ENCODE measurements at regions not wholly inside any gene's neighbourhood (a gene's known extent, or its start where the extent isn't known, plus 50 kb on each side); places are given as distances from the start of the nearest gene placed in this dataset.

DNA sequence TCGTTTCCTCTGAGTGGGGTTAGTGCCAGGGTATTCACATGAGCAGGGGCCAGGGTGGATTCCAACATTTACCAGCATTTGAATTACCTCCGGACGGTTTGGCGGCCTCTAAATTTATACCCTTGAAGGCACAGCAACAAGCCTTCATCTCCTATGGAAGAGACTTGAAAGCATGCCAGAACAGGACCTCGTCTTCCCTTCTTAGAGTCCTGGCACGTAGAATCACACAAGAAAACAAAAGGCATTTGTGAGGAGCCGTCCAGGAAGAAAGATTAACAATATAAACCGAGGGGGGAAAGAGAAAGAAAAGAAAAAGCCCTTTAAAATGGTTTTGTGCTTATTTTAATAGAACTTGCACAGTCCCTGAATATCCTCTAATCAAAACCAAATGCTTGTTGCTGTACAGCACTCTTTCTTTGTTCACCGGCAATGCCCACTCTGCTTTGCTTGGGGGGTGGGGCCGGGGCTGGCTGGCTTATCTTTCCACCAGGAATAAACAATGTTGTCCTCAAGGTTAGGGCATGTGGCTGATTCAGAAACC, 575.8 kb upstream of the ZNF462 start:
- DNase-seq: no peak

DNA sequence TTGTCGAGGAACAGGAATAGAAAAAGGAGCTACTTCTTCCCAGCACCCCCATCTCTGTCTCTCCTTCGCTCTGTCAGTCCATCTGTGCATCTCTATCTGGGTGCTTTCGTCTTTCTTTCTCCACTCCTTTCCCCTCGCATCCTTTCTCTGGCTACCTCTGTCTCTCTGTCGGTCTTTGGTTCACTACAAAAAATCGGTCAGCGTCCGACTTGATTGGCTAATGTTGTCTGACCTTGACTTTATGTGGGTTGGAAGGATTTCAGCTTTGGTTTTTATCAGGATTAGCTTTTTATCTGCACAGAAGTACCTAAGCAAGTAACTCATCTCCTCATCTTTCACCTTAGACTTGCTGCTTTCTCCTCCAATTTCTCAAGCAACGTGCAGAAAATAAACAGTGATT, 575.2 kb upstream of the ZNF462 start:
- no peak for DNase-seq

DNA sequence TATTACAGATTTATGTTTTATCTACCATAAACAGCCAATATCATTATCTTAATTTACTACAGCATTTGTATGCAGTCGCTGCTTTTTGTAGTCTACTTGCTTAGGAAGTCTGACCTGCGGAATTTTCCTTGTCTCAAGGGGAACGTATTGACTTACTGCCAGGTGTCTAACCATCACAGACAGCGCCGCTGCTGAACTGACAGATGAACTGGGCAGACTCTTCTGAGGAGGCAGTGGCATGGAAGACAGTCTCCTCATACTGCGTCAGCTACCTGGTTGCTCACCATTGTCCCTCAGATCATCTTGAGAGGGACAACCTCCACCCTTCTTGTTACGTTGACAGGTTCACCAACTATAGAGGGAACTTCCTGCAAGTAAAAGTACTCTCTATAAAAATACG, 574.3 kb upstream of the ZNF462 start:
- no peak for DNase-seq

DNA sequence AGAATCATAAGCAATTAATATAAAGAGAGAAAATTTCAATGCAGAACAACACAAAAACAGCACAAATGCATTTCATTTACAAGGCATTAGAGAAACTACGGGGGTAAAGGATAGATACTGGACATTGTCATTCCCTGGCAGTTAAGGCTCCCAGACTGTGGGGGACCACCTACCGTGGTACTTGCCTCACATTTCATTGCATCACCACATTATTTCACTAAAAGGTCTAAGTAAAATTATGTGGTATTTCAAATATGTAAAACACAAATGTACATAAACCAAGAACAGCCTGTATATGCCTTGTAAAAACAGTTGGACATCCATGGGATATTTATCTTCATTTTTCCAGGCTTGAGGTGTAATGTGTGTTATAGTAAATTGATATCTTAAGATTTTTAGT, 571.2 kb upstream of the ZNF462 start:
- DNase-seq: no peak

DNA sequence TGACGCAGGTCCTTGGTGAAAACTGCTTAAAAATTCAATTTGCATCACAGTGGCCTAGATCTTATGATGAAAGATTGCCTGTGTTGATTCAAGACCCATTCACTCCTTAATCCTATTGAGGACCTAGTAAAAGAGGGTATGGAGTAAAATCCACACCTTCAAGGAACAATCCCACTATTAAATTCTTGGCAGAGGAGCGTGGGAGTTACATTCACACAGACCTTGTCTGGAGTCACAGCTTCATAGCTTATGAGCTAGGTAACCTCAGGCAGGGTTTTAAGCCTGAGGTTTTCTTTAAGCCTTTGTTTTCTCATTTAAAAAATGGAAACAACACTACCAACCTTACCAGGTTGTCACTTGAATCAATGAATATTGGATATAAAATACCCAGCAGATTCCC, 566.5 kb upstream of the ZNF462 start:
- no peak for DNase-seq

DNA sequence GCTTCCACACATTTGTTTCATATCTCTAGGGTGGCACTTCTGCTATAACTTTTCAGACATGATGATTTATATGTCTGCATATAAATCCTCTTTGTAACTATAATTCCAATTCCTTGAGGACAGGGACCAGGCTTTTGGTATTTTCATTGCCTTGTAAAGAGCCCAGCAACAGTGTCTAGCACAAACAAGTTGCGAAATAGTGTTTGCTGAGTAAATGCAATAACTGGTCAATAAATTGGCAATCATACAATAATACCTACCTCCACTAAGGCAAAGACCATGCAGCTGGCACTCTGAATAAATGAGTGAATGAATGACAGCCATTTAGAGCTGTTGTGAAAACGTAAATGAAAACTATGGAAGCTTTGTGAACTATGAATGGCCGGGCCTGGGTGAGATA, 564.0 kb upstream of the ZNF462 start:
- DNase-seq: no peak

DNA sequence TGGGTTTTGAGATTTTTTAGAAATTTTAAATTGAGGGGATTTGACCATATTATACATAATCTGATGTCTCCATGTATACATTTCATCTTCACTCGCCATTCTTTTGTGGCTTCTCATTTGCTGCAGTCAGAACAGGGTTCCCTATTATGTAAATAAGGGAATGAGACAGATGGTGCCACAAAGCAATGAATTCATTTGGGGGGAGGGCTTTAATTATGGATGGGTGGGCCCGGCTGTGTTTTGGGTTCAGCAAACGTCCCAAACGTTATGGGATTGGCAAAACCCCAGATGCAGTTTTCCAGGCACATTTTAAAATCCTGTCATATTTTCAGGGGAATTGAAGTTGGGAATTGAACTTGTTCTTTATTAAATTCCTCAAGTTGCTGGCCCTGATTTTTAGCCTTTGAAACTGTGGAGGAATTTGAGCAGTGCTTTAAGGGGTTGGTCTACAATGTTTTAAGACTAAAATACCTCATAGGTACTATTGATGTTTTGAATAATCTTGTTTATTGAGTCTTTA, 558.5 kb upstream of the ZNF462 start:
- no peak for DNase-seq

DNA sequence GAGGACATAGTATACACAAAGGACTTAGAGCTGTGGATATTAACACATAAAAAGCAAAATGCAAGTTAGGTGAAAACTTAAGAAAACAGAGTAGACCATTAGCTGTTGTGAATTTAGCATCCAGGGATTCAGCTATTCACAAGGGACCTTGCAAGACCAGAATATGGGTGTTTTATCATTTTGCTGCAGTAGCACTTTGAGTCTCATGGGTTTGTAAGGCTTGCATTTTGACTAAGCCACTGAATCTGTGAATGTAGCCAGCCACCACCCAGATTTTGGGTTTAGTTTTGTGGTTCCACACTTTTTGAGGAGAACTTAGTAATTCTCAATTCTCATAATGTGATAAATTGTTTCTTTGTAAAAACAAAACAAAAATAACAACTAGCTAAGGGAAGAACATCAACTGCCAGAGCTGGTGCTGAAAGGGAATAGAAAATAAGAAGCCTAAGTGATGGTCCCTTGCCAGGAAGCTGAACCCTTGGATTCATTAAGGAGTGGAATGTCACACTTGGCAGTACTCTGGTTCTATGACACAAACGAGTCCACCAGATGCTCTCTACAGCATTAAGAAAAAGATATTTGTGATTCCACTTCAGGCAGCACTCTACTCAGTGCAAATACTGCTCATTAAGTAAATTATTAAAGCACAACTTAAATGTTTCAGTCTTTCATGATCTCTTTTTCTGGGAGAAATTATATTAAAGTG, 557.4 kb upstream of the ZNF462 start:
- DNase-seq: no peak

DNA sequence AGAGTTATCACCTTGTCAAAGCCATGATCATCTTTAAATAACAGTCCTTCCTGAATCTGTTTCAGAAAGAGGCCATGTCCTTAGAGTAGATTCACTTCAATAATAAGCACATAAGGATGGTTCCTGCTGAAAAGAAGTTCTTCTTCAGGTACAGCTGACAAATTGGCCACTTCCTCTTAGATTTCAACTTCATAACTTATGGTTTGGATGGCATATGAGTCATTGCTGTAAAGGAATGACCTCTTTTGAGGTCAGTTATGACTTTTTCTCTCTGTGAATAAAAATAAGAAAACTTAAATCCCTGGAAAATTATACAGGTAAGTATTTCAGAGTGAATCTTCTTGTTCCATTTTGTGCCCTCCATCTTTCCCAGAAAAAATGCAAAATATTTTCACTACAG, 555.3 kb upstream of the ZNF462 start:
- no peak for DNase-seq

DNA sequence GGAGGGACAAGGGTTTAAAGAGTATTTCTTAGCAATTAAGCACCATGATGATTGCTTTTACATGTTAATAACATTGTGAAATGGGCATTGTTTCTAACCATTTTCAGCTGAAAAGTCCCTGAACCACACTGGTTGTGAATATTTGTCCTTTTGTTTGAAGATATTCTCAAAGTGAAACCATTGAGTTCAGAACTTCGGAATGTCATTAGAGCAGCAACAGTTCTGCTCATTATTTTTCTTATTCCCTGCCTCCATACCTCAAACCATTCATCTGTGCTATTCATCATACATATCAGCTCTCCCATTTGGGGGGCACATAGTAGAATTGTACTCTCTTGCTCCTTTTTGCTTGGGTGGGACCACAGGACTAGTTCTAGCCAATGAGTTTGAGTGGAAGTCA, 553.0 kb upstream of the ZNF462 start:
- no peak for DNase-seq

DNA sequence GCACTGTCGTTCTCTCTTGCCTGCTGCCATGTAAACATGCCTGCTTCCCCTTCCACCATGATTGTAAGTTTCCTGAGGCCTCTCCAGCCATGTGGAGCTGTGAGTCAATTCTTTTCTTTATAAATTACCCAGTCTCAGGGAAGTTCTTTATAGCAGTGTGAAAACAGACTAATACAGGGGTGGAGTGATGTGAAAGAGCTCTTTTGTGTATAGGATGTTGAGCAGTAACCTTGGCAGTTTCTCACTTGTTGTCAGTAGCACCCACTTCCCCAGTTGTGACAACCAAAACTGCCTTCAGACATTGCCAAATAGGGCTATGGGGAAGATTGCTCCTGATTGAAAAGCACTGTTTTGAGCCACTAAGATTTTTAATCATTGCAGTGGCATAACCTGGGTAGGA, 552.2 kb upstream of the ZNF462 start:
- DNase-seq: no peak

DNA sequence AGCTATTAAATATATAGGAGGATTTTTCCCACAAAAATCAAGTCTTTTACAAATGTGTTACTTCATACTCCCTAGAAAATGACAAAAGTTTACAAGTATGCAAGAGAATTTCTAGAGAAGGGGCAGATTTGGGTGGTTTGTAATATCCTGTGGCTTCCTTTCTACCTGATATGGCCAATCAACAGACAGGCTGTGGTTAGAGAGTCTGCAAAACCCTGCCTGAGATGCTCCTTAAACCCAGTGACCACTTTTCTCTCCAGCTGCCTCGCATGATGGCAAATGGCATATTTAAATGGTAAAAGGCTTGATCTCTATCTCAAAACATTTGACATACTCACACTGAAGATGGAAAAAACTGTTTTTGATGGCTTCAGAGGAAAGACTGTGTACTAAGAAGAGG, 550.1 kb upstream of the ZNF462 start:
- no peak for DNase-seq

DNA sequence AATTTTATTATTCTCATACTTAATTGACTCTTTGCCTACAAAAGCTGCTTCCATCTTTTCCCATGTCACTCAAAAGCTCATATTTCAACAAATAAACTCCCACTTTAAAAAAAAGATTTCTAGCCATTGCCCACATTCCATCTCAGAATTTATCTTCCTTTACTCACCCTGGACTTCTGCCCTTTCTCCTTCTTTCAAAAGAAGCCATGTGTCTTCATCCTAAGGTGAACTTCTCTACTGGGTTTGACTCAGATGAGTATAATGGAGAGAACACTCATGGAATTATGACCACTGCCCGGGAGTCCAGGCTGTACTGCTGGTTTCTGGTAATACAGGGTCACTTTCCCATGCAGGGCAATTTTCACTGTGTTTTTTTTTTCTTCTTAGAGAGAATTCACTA, 548.5 kb upstream of the ZNF462 start:
- no peak for DNase-seq

DNA sequence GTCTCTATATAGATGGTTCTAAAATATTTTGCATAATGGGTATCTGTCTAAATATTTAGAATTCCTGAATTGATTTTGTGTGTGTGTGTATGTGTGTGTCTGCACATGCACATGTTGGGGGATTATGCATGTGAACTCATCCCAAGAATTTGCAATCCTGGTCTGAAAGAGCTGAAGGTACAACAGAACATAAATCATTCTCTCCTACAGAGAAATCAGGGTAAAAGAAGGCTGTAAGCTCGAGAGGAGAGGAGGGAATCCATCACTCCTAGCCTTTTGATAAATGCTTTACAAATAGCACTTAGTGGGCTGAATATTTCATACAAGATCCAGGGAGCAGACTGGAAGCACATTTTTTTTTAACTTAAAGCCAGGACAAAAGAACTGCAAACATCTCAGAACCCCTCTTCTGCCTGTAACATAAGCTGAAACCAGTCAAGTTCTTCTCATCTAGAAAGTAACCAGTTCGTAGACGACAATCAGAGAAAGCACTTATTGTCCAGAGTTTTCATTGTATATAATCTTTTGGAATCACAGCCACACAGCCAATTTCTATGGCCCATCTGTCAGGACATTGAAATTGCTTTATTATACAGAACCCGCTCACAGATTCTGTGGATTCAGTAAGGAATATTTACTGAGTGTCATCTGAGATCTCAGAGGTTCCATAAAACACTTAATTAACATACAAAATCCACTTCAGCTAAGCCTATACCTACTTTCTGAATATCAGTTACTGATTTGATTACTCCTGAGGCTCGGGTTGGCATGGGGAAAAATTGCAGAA, 541.4 kb upstream of the ZNF462 start:
- no peak for DNase-seq

DNA sequence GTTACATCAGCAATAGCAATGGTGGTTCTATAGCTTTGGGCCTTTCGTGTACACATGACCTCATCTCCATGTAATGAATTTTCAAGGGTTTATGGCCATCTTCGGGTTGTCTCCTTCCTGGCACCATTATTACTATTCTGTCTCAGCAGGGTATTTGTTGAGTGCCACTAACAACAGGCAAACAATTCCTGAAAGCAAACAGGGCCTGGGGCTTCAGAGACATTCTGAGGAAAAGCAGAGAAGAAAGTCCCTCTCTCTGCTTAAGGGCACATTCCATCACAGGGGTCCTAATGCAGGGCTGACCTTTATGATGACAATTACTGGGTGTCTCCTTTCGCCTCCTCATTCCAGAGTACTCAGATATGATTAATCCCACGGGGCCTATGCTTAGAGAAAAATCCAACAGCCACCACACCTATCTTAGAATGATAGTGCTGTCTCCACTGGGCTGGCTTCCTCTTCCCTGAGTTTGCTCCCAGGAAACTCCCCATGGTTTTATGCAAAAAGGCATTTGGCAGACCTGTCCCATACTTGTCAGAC, 540.2 kb upstream of the ZNF462 start:
- DNase-seq: no peak

DNA sequence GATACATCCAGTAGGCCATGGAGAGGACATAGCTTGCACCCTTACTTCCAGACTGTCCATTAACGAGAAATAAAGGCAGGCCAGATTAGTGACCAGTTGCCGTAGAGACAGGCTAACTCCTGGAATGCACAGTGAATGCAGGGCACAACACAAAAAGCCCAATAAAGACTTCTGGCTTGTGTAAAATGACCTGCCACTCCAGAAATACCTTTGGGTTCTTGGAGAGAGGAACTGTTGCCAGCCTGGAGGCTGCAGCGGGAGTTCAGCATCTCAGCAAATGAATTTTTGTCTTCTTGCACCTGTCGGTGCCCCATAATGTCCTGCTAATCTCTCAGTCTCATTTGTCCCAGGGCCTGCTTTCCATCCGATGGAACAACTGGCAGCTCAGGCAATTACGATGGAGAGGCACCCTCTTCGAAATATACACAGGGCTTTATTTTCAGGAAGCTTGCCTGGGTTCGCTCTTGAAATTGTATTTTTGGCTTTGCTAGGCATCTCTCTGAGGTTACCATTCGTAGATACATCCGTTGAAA, 538.8 kb upstream of the ZNF462 start:
- DNase-seq: no peak

DNA sequence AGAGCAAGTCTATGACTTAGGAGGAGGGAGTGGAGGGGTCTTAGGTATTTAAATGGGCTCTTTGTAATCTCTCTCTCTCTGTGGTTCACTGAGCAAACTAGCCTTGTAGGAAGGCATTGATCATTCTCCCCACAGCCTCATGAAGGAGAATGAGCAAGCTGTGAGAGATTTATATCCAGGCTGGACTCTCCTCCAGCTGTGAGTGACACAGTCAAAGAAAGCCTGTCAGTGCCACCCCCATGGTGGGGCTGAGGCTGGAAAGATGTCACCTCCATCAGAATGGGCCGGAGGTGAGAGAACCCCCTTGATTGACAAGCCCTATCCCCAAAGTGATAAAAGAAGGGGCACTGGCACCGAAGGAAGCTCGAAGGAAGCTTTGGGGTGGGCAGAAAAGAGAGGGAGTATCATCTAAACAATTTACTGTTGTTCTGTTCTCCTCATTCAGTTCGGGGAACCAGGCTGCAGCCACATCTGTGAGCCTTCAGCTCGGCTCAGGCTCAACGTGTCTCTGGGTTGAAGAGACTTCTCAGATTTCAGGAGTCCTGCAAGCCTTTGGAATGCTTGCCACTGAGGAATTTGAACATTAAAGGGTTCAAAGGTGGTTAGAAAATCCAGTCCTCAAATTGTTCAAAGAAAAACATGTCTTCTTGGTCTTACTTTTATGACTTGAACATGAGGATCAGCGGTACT, 538.2 kb upstream of the ZNF462 start:
- no peak for DNase-seq

DNA sequence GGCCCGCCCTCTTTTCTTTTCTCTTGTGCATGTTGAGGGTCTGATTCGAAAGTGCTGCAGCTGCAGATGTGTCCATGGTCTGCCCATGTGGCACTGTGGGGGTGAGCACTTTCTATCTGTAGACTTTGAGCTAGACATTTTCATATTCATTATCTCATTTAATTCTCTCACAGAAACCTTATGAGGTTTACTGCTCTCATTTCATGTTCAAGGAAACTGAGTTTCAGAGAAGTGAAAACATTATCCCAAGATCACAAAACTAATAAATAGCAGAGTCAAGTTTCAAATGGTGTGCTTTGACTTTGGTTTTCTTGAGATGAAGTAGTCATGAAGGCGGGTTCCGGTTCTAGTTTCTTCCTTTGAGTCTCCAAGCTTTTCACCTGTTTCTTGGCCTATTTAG, 536.5 kb upstream of the ZNF462 start:
- no peak for DNase-seq

DNA sequence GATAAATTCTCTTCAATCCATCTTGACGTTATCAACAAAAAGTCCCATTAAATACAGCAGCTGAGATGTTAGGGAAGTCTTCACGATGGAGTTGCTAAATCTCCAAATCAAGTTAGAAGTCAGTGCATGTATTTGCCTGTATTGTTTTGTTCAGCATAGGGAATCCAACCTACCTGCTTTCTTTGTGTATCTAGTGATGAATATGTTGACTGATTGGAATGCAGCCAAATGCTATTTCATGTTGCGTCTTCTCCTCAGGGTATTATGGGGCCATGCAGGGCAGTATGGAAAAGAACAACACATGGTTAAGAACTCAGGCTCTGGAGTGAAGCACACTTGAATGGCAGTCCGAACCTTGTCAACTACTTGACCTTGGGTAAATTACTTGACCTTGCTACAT, 529.5 kb upstream of the ZNF462 start:
- DNase-seq: no peak

DNA sequence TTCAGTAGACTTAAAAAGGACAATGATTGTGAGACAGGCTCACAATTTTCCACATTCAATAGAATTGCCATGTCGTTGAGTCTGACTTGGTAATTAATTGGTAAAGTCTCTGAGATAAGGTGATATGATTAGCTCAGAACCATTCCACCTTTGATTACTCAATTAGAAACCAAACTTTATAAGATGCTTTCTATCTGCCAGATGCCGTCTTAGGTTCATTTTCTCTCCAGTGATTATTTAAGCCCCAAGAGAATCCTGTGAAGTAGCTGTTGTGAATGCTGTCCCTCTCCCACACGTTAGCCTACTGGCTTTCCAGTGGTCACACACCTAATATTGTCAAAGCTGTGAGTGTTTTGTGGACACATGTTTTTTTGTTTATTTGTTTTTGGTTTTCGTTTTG, 528.9 kb upstream of the ZNF462 start:
- no peak for DNase-seq

DNA sequence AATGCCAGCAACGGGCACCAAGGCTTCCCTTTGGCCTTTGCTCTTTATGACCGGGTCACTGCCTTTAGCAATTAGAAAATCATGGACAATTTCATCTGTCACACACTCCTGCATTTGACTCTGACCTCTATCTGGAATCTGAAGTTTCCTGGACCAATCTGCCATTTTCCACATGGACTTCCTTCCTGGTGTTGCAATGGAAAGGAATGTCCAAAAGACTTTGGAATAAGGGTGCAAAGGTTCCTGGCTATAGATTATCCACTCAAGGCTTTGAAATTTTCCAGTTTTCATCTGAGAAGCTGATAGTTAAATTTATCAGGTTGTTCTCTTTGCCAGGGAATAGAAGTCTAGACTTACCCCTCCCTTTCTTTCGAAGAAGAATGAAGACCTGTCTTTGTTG, 523.1 kb upstream of the ZNF462 start:
- DNase-seq: no peak

DNA sequence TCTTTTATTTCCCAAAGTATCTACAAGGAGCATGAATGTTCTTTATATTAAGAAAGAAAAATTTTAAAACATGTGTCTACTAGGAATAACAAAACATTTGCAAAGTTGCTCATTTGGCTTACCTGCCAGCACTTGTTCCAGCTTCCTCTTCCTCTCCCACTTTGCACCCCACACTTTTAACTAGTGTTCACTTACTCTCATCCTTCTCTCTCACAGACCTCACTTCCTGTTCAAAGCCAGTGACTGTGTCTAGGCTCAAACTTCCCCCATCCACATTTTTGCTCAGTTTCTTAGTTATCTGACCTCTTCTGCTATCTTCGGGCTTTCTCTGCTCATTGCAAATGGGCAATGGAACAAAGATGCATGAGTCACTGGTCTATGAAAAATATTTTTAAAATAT, 512.2 kb upstream of the ZNF462 start:
- DNase-seq: no peak

DNA sequence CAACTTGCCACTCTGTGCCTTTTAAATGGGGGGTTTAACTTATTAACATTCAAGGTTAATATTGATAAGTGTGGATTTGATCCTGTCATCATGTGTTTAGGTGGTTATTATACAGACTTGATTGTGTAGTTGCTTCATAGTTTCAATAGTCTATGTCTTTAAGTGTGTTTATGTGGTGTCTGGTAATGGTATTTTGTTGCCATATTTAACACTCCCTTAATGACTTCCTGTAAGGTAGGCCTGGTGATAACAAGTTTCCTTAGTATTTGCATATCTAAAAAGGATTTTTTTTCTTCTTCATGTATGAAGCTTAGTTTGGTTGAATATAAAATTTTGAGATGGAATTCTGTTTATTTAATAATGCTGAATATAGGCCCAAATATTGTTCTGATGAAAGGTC, 506.0 kb upstream of the ZNF462 start:
- DNase-seq: no peak
